Esophagus muscularis mucosa (tissue), 4 donors: ENCODE measurements at regions not wholly inside any gene's neighbourhood (a gene's known extent, or its start where the extent isn't known, plus 50 kb on each side); places are given as distances from the start of the nearest gene placed in this dataset.

Experiments
- DNase-seq: peaks from one replicate; pipeline ENCODE4 v3.0.0-alpha.2; 2017; ENCODE audit errors: extremely low spot score
- H3K27ac ChIP-seq, 4 donors: fragments of 200-600 bp; sonication (generic); replicated peaks in 1 of 4; 1 replicate in 3 of 4; 2 replicates in 1 of 4; pipeline ENCODE4 v1.5.1; 2016 to 2019; ENCODE audit warnings: mild to moderate bottlenecking in 1 of 4
- H3K27me3 ChIP-seq, 4 donors: fragments of 200-600 bp; sonication (generic); one replicate each; pipeline versions ENCODE4 v1.5.1 to v1.6.0; 2016 to 2019
- H3K36me3 ChIP-seq, 4 donors: fragments of 200-600 bp; sonication (generic); one replicate each; pipeline ENCODE4 v1.5.1; 2016 to 2019
- H3K4me1 ChIP-seq, 4 donors: fragments of 200-600 bp; sonication (generic); one replicate each; pipeline ENCODE4 v1.5.1; 2016 to 2019
- H3K4me3 ChIP-seq, 4 donors: fragments of 200-600 bp; sonication (generic); 1 replicate in 2 of 4; 2 replicates in 2 of 4; pipeline ENCODE4 v1.5.1; 2016 to 2019; ENCODE audit warnings: mild to moderate bottlenecking in 4 of 4, moderate library complexity in 1 of 4
- H3K9me3 ChIP-seq, 4 donors: fragments of 200-600 bp; sonication (generic); 1 replicate in 3 of 4; 2 replicates in 1 of 4; pipeline ENCODE4 v1.5.1; 2016 to 2019
- CTCF ChIP-seq, 3 experiments: fragments of 200-600 bp in 2 of 3; fragments of 450-650 bp in 1 of 3; sonication (generic) in 2 of 3; IDR thresholded peaks; one replicate each; pipeline ENCODE4 v1.5.1; 2017 to 2019; ENCODE audit warnings: antibody characterized with exemption in 3 of 3, mild to moderate bottlenecking in 2 of 3, moderate library complexity in 1 of 3
- EP300 ChIP-seq: sonication (generic); formaldehyde crosslinking; IDR thresholded peaks from one replicate; pipeline ENCODE4 v1.6.1; 2017; ENCODE audit warnings: antibody characterized with exemption
- POLR2A ChIP-seq: fragments of 450-650 bp; IDR thresholded peaks from one replicate; pipeline ENCODE4 v1.6.1; 2017; ENCODE audit warnings: antibody characterized with exemption, moderate library complexity, mild to moderate bottlenecking, low read depth
- POLR2AphosphoS5 ChIP-seq, 2 donors: sonication (generic); formaldehyde crosslinking; IDR thresholded peaks; one replicate each; pipeline ENCODE4 v1.6.1; 2017; ENCODE audit warnings: antibody characterized with exemption in 2 of 2
- WGBS: methylation state at CpG from one replicate; pipeline ENCODE4 v1.1.5; 2018; 5-methylcytosine and 5-hydroxymethylcytosine counted together
- intact Hi-C: fragments of 100-400 bp; cut with DNase I; formaldehyde crosslinking; loops from one replicate; pipeline ENCODE4 v1.15.1; 2023

DNA sequence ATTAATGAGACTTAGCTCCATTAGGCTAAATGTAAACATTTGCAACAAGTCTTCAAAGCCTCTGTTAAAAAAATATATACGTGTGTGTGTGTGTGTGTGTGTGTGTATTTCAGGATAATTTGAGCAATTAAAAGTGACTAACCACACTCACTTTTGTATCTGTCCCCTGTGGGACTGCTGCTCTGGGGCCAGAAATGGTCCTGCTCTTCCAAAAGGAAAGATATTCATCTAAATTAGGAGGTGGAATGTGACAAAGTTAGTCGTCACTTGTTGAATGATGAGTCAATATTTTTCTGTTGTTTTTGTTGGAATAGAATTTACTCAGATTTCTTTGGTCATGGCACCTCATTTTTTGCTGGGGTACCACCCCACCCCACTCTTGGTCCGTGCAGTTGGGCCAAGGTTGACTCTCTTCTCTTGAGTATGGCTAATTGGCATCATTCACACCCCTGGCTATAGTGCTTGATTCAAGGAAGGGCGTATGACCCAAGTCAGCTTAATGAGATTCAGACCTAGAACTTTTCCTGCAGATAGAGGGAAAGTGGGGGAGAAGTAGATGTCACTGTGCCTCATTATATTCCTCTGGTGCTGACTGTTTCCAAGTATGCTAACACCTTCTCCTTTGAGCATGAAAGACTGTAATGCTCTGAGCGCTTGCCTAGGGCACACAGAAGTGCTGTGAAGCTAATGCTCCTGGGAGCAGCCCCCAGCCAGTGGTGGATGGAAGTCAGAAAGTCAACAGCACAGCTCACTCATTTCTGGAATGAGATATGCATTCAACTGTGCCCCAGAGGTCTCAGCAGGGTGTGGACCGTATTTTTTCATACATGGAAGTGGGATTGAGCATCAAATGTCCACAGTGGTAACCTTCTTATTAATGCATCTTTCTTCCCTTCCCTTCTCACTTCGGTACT is 577.0 kb upstream of the TBX3 start:
- Histone ChIP-seq H3K9me3 (no peaks in the 10 kb centered on the region), H3K4me1 (no peaks in the 10 kb centered on the region), H3K36me3 (no peaks in the 10 kb centered on the region), H3K4me3 (no peak overlapping the region), H3K27ac (no peak overlapping the region), H3K27me3 (no peaks in the 10 kb centered on the region)
- WGBS, result 71% methylated on average over 7 of the region's 7 CpGs
- intact Hi-C loops, result no loop called here
- no peak for DNase-seq
- TF ChIP-seq POLR2A (no peak), CTCF (IDR thresholded peaks at IDR 0.05) (no peak)

DNA sequence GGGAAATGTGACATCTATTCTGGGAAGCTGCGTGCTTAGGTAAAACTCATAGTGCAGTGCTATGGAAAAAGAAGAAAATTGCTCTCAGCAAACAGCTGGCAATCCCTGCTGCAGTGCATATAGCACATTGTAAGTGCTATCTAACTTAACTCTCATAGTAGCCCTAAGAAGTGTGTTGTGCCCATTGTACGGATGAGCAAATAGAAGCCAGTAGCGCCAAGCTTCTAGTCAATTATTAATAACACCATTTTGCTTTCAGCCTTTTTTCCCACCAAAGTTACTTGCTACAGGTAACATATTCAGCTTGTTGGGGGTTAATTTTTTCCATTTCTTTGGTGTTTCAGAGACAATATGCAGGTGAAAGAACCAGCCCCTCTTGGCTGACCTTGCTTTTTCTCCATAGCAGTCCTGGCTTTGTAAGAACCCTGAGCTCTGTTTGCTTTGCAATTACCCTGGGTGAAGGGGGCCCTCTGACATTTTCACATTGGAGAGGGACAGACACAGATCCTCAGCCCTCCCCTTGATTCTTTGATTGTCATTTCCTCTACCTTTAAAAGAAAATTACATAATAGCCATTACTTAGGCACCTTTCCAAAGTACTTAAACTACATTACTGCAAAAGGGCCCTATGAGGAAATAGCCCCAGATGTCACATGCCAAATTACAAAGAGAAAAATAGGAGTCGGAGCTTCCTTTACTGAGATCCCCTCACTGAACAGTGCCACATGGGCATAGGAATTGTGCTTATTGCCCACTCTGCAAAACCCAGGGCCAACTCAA is 576.2 kb upstream of the TBX3 start:
- H3K4me1 ChIP-seq, result no peaks in the 10 kb centered on the region
- no peak for DNase-seq
- no peak overlapping the region for H3K27ac ChIP-seq
- H3K36me3 ChIP-seq, result no peaks in the 10 kb centered on the region
- intact Hi-C loops, result no loop called here
- H3K9me3 ChIP-seq, result no peaks in the 10 kb centered on the region
- H3K4me3 ChIP-seq, result no peak overlapping the region
- H3K27me3 ChIP-seq, result no peaks in the 10 kb centered on the region
- WGBS, result 90% methylated on average over 4 of the region's 4 CpGs
- TF ChIP-seq POLR2A, result no peak
- TF ChIP-seq POLR2AphosphoS5 (IDR thresholded peaks at IDR 0.05), result no peak

DNA sequence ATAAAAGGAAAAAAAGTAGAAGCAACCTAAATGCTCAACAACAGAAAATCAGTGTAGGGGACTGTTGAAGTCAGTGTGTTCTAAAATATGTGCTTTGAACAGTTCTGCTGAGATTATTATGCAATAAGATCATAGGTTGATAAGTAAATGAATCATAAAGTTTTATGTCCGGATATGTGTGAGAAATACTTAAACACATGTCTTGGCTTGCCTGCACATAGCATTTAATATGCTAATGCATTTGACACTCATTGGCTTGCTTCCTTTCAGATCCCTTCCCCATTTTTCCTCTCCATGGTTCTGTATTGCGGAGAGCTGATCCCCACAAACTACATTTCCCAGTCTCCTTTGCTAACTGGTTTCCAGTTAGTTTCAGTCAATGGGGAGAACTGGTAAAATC is 573.8 kb upstream of the TBX3 start:
- Histone ChIP-seq H3K27me3 (no peaks in the 10 kb centered on the region), H3K9me3 (no peaks in the 10 kb centered on the region), H3K4me1 (no peaks in the 10 kb centered on the region), H3K4me3 (no peak overlapping the region), H3K36me3 (no peaks in the 10 kb centered on the region), H3K27ac (no peak overlapping the region)
- WGBS, result 90% methylated on average over 2 of the region's 2 CpGs
- DNase-seq, result no peak
- TF ChIP-seq EP300 (no peak), CTCF (IDR thresholded peaks at IDR 0.05) (no peak), POLR2A (no peak), POLR2AphosphoS5 (IDR thresholded peaks at IDR 0.05) (no peak)
- intact Hi-C loops, result no loop called here

- H3K4me1 ChIP-seq, result no peaks in the 10 kb centered on the region
- no peak overlapping the region for H3K27ac ChIP-seq
- no peak for TF ChIP-seq POLR2A
- TF ChIP-seq EP300, result no peak
- no peak for TF ChIP-seq POLR2AphosphoS5 (IDR thresholded peaks at IDR 0.05)
- no peak for TF ChIP-seq CTCF (IDR thresholded peaks at IDR 0.05)
- H3K9me3 ChIP-seq, result no peaks in the 10 kb centered on the region
- no peak overlapping the region for H3K4me3 ChIP-seq
- H3K27me3 ChIP-seq, result peaks cover 0 to 3% (median 0%) of the 10 kb centered on the region in 4 donors
- H3K36me3 ChIP-seq, result no peaks in the 10 kb centered on the region
- intact Hi-C loops, result no loop called here
- no peak for DNase-seq
- 95% methylated on average over 5 of the region's 5 CpGs for WGBS
Measured at GRCh38 chr12:115255962-115256361, 572.0 kb upstream of the TBX3 start.

- no peak overlapping the region for H3K4me3 ChIP-seq
- H3K9me3 ChIP-seq, result no peaks in the 10 kb centered on the region
- H3K27me3 ChIP-seq, result peaks cover 0 to 10% (median 0%) of the 10 kb centered on the region in 4 donors
- no peak overlapping the region for H3K27ac ChIP-seq
- DNase-seq, result no peak
- intact Hi-C loops, result no loop called here
- TF ChIP-seq POLR2A (no peak), CTCF (IDR thresholded peaks at IDR 0.05) (no peak), POLR2AphosphoS5 (IDR thresholded peaks at IDR 0.05) (no peak), EP300 (no peak)
- no peaks in the 10 kb centered on the region for H3K4me1 ChIP-seq
- H3K36me3 ChIP-seq, result no peaks in the 10 kb centered on the region
Measured at GRCh38 chr12:115255257-115255656, 571.3 kb upstream of the TBX3 start.
